GM12878 (cell line): ENCODE measurements at regions not wholly inside any gene's neighbourhood (a gene's known extent, or its start where the extent isn't known, plus 50 kb on each side); places are given as distances from the start of the nearest gene placed in this dataset.

Experiments
- ATAC-seq: fragments of 200-7000 bp; cut with Tn5 transposase; 3 replicates; pipeline ENCODE4 v1.9.1; 2020; ENCODE audit warnings: mild to moderate bottlenecking, moderate library complexity
- BruUV-seq: library from RNA; stranded (reverse); fragments of 400-500 nt; replicated peaks from 2 replicates; lab custom pipeline; 2021; lab: Mats Ljungman, UMichigan
- CTCF ChIA-PET: fragments of 300-600 bp; sonication (Branson Sonifier 250); formaldehyde crosslinking; extraction: SDS; loops from one replicate; lab custom pipeline; 2021; ENCODE audit warnings: inconsistent platforms; lab: Yijun Ruan, JAX
- POLR2A ChIA-PET: fragments of 350-600 bp; formaldehyde crosslinking; extraction: SDS; loops from one replicate; lab custom pipeline; 2021; ENCODE audit warnings: inconsistent platforms; lab: Charles Lee
- RAD21 ChIA-PET: fragments of 300-600 bp; sonication (Branson Sonifier 250); formaldehyde crosslinking; loops from one replicate; lab custom pipeline; 2023; ENCODE audit warnings: antibody characterized with exemption; ENCODE audit not compliant: unreplicated experiment; lab: Charles Lee
- SMC1A ChIA-PET: fragments of 300-600 bp; sonication (Branson Sonifier 250); formaldehyde crosslinking; loops from one replicate; lab custom pipeline; 2023; ENCODE audit not compliant: unreplicated experiment, uncharacterized antibody; lab: Charles Lee
- DNase-seq: peaks from one replicate; pipeline ENCODE4 v3.0.0-alpha.2; 2011; ENCODE audit warnings: low read depth, low spot score
- FAIRE-seq: peaks from 3 replicates; lab custom pipeline; 2011; peaks lifted over from hg19 to GRCh38; lab: Jason Lieb, UNC
- H2AFZ ChIP-seq: 2 replicates; pipeline ENCODE4 v1.6.0; 2011; ENCODE audit warnings: low read depth, low read length, control low read depth; ENCODE audit not compliant: control insufficient read depth
- H3K27ac ChIP-seq: 2 replicates; pipeline ENCODE4 v1.5.1; 2011; ENCODE audit warnings: control low read depth; ENCODE audit not compliant: control insufficient read depth, insufficient read depth
- H3K27me3 ChIP-seq, 2 experiments: replicated peaks in 1 of 2; 2 replicates each; pipeline versions ENCODE4 v1.6.0 to v1.6.1; 2011; ENCODE audit warnings: low read length in 1 of 2; ENCODE audit not compliant: control insufficient read depth in 2 of 2, insufficient read depth in 2 of 2
- H3K36me3 ChIP-seq, 2 experiments: 2 replicates each; pipeline ENCODE4 v1.5.1; 2011; ENCODE audit warnings: low read length in 1 of 2; ENCODE audit not compliant: control insufficient read depth in 2 of 2, insufficient read depth in 2 of 2
- H3K4me1 ChIP-seq: 2 replicates; pipeline ENCODE4 v1.6.1; 2011; ENCODE audit warnings: mild to moderate bottlenecking, low read length, moderate library complexity, mixed read lengths; ENCODE audit not compliant: control insufficient read depth, insufficient read depth
- H3K4me2 ChIP-seq: 2 replicates; pipeline ENCODE4 v1.6.0; 2011; ENCODE audit warnings: control low read depth; ENCODE audit not compliant: control insufficient read depth, insufficient read depth
- H3K4me3 ChIP-seq: fragments of 200-600 bp; sonication (generic); 2 replicates; pipeline ENCODE4 v1.5.1; 2016
- H3K79me2 ChIP-seq: 2 replicates; pipeline ENCODE4 v1.6.0; 2011; ENCODE audit warnings: low read length; ENCODE audit not compliant: control insufficient read depth, insufficient read depth
- H3K9ac ChIP-seq: 2 replicates; pipeline ENCODE4 v1.8.0; 2011; ENCODE audit warnings: low read length, control low read depth, mixed read lengths; ENCODE audit not compliant: control insufficient read depth, insufficient read depth
- H3K9me3 ChIP-seq: replicated peaks from 3 replicates; pipeline ENCODE4 v1.5.1; 2011; ENCODE audit warnings: mild to moderate bottlenecking, low read length; ENCODE audit not compliant: control insufficient read depth, insufficient read depth
- H4K20me1 ChIP-seq: 2 replicates; pipeline ENCODE4 v1.6.0; 2011; ENCODE audit not compliant: control insufficient read depth, insufficient read depth
- NR2C2 ChIP-seq: IDR thresholded peaks from 2 replicates; pipeline ENCODE4 v1.6.1; 2011; ENCODE audit warnings: borderline replicate concordance, low read depth; ENCODE audit not compliant: control insufficient read depth, insufficient read length
- POLR2A ChIP-seq: IDR thresholded peaks from 2 replicates; pipeline ENCODE4 v1.6.1; 2011; ENCODE audit warnings: low read depth, mild to moderate bottlenecking, low read length
- POLR2AphosphoS2 ChIP-seq: IDR thresholded peaks from 2 replicates; pipeline ENCODE4 v1.6.1; 2011; ENCODE audit warnings: low read depth, mild to moderate bottlenecking, low read length, improper control_type of control experiment, moderate library complexity
- RELA ChIP-seq: fragments of 450-650 bp; IDR thresholded peaks from 2 replicates; pipeline ENCODE4 v1.8.0; 2014; ENCODE audit warnings: borderline replicate concordance; ENCODE audit not compliant: partially characterized antibody
- SREBF1 ChIP-seq: IDR thresholded peaks from 2 replicates; pipeline ENCODE4 v1.6.1; 2012; ENCODE audit warnings: mild to moderate bottlenecking, low read length
- TCF12 ChIP-seq: IDR thresholded peaks from 2 replicates; pipeline ENCODE4 v1.6.1; 2011; ENCODE audit warnings: low read depth, mild to moderate bottlenecking, low read length
- ZNF274 ChIP-seq: IDR thresholded peaks from one replicate; pipeline ENCODE4 v1.8.0; 2011; ENCODE audit not compliant: insufficient read length, insufficient read depth
- WGBS: methylation state at CpG from one replicate; pipeline ENCODE4 v1.1.6; 2016; ENCODE audit warnings: low lambda C conversion rate; ENCODE audit not compliant: insufficient replicate concordance, insufficient coverage; ENCODE audit errors: missing lambda C conversion rate; 5-methylcytosine and 5-hydroxymethylcytosine counted together
- in situ Hi-C: fragments of 300-500 bp; cut with MboI; formaldehyde crosslinking; loops from 9 replicates; pipeline ENCODE4 v1.14.3; 2018; ENCODE audit warnings: mixed read lengths
- intact Hi-C: fragments of 100-400 bp; cut with micrococcal nuclease; formaldehyde crosslinking; loops from one replicate; pipeline ENCODE4 v1.14.2; 2022; ENCODE audit not compliant: unreplicated experiment
- TF ChIP-seq, protein P1 (sequence below): IDR thresholded peaks from 2 replicates; pipeline ENCODE4 v1.6.1; 2011; ENCODE audit warnings: borderline replicate concordance, low read depth, mild to moderate bottlenecking, moderate library complexity, mixed read lengths, low read length; ENCODE audit not compliant: insufficient read depth; ENCODE audit errors: extremely low read length
- TF ChIP-seq, protein P2 (sequence below): fragments of 450-650 bp; IDR thresholded peaks from 2 replicates; pipeline ENCODE4 v1.6.1; 2016; ENCODE audit warnings: mild to moderate bottlenecking

DNA sequence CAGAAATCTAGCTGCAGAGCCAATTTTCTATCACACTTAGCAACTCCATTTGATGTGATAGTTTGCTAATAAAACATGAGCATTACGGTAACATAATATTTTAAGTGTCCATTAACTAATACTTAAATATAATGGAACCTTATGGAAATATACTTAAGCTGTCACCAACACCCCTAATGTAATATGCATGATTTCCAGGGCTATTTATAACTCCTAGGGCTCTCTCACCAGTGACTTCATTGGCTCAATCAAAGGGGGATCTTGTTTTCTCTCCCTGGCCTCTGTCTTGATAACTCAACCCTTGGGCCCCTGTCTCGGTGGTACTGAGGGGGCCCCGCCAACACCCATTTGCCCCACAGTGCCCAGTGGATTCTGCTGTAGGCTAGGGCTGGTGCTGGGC is 170.4 kb downstream of the SALL1 start:
- H3K4me1 ChIP-seq, result no peaks in the 10 kb centered on the region
- H4K20me1 ChIP-seq, result no peaks in the 10 kb centered on the region
- in situ Hi-C loops, result no loop called here
- H3K79me2 ChIP-seq, result no peaks in the 10 kb centered on the region
- H3K27ac ChIP-seq, result no peak overlapping the region
- no peak for FAIRE-seq
- no peak overlapping the region for H3K4me3 ChIP-seq
- H2AFZ ChIP-seq, result no peak overlapping the region
- no peak overlapping the region for H3K9ac ChIP-seq
- intact Hi-C loops, result loop anchor here (5.0 kb wide), 1 partner anchor 1627 kb away; no protein-coding TSS in a partner anchor
- ChIA-PET SMC1A (no interaction called here), RAD21 (no interaction called here), CTCF (no interaction called here), POLR2A (no interaction called here)
- 0% methylated on average over 3 of the region's 3 CpGs for WGBS
- H3K9me3 ChIP-seq, result no peaks in the 10 kb centered on the region
- ATAC-seq, result no peak
- no peak overlapping the region for H3K4me2 ChIP-seq
- TF ChIP-seq RELA, result no peak
- no peak for TF ChIP-seq SREBF1
- no peak for TF ChIP-seq TCF12
- no peak for TF ChIP-seq NR2C2
- TF ChIP-seq, protein P1, sequence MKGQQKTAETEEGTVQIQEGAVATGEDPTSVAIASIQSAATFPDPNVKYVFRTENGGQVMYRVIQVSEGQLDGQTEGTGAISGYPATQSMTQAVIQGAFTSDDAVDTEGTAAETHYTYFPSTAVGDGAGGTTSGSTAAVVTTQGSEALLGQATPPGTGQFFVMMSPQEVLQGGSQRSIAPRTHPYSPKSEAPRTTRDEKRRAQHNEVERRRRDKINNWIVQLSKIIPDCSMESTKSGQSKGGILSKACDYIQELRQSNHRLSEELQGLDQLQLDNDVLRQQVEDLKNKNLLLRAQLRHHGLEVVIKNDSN, result no peak
- TF ChIP-seq, protein P2, sequence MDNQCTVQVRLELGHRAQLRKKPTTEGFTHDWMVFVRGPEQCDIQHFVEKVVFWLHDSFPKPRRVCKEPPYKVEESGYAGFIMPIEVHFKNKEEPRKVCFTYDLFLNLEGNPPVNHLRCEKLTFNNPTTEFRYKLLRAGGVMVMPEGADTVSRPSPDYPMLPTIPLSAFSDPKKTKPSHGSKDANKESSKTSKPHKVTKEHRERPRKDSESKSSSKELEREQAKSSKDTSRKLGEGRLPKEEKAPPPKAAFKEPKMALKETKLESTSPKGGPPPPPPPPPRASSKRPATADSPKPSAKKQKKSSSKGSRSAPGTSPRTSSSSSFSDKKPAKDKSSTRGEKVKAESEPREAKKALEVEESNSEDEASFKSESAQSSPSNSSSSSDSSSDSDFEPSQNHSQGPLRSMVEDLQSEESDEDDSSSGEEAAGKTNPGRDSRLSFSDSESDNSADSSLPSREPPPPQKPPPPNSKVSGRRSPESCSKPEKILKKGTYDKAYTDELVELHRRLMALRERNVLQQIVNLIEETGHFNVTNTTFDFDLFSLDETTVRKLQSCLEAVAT, result no peak
- TF ChIP-seq ZNF274, result no peak
- no peak for TF ChIP-seq POLR2AphosphoS2
- TF ChIP-seq POLR2A, result no peak
- BruUV-seq, result no TSS peak
- no peak for DNase-seq
- H3K36me3 ChIP-seq, result no peaks in the 10 kb centered on the region
- no peaks in the 10 kb centered on the region for H3K27me3 ChIP-seq
